GM12864 (cell line): ENCODE measurements at regions not wholly inside any gene's neighbourhood (a gene's known extent, or its start where the extent isn't known, plus 50 kb on each side); places are given as distances from the start of the nearest gene placed in this dataset.
"Not testable (repeated sequence)": the region's sequence is repeated elsewhere in the genome, so short reads cannot be mapped to it uniquely, and the experiment has no call there.

ENCODE experiments used
- DNase-seq: peaks from one replicate; pipeline ENCODE4 v3.0.0-alpha.2; 2011; ENCODE audit warnings: low read depth
- H3K4me3 ChIP-seq: 2 replicates; pipeline ENCODE4 v1.5.1; 2011; ENCODE audit warnings: mild to moderate bottlenecking, low read depth, low read length, control low read depth
- CTCF ChIP-seq: IDR thresholded peaks from 2 replicates; pipeline ENCODE4 v1.5.1; 2011; ENCODE audit warnings: low read depth, mild to moderate bottlenecking, moderate library complexity, low read length, control low read depth, inconsistent platforms; ENCODE audit errors: missing control alignments

DNA sequence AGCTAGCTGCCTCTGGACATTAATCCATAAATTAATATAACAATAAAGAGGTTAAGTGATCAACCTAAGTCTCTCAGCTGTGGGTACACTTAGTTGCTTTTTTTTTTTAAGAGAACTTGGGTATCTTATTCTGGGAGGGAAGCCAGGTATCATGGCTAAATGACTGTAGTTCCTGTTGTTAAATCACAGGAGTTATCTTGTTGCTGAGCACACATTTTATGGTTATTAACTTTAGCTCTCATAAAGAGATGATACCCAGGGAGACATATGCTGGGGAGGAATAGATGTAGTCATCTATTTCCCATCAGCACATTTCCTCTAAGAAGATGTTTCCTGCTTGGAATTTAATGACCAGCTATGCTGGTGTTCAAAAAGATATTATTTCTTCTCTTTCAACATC is 227.8 kb downstream of the PTGER3 start:
- DNase-seq: no peak
- H3K4me3 ChIP-seq: no peak overlapping the region
- no peak for TF ChIP-seq CTCF

GRCh38 chr1:70820396-70820795 is 227.2 kb downstream of the PTGER3 start:
- H3K4me3 ChIP-seq: no peak overlapping the region
- no peak for TF ChIP-seq CTCF
- DNase-seq: no peak

DNA sequence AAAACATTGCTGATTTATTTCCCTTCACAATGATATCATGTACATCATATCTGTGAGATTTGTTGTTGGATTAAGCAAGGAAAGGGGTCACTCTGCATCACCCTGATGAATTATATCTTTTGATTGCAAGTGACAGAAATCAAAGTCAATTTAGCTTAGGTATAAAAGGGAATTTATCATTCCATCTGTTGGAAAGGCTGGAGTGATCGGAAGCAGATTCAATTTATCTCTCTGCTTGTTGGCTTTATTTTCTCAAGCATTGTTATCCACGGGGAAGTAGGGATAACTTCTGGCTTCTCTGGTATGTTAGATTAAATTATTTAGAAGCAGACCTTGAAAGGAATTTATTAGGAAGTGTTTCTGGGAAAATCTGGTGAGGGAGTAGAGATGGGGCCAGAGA is 226.6 kb downstream of the PTGER3 start:
- no peak for TF ChIP-seq CTCF
- H3K4me3 ChIP-seq: no peak overlapping the region
- no peak for DNase-seq

DNA sequence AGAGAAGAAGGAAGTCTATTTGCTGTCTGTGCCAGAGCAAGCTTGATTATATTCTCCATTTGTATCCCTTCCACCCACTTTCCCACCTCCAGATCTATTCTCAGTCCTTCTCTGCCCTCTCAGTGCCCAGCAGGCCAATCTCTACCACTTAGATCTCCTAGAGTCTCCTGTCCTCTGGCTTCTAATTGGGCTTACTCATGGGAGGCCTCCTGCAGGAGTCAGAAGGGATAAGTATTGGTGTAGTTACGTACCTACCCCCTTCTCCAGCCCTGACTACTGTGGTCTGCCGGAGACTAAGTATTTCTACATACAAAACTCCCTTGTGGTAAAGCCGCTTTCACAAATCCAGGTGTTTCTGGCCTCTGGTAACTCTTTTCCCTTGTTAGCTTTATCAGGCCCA is 221.2 kb downstream of the PTGER3 start:
- H3K4me3 ChIP-seq: no peak overlapping the region
- no peak for DNase-seq
- no peak for TF ChIP-seq CTCF

GRCh38 chr1:70827030-70827429 is 220.6 kb downstream of the PTGER3 start:
- no peak overlapping the region for H3K4me3 ChIP-seq
- TF ChIP-seq CTCF: no peak
- DNase-seq: no peak

GRCh38 chr1:70828177-70828576 is 219.4 kb downstream of the PTGER3 start:
- DNase-seq: no peak
- no peak for TF ChIP-seq CTCF
- H3K4me3 ChIP-seq: no peak overlapping the region

DNA sequence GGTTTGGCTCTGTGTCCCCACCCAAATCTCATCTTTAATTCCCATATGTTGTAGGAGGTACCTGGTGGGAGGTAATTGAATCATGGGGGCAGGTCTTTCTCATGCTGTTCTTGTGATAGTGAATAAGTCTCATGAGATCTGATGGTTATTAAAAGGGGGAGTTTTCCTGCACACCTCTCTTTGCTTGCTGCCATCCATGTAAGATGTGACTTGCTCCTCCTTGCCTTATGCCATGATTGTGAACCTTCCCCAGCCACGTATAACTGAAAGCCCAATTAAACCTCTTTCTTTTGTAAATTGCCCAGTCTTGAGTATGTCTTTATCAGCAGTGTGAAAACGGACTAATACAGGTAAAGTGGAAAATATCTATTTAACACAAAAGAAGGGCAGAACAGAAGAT is 213.3 kb downstream of the PTGER3 start:
- not testable (repeated sequence) for DNase-seq, H3K4me3 ChIP-seq

DNA sequence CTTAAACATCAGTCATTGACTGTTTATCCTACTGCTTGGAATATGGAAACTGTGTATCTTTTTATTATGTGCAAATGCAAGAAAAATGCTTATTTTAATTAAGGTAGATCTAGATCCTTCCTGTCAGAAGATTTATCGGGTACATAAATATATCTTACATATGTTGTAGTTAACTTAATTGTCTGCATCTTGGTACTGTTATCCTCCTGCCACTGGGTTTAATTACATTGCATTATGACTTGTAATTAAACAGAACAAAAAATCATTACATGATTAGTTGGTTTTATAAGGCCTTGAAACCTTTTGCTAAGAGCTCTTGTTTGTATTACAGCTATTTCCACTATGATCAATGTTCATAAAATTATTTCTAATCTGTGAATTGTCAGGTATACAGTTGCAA is 211.2 kb downstream of the PTGER3 start:
- no peak for DNase-seq
- no peak overlapping the region for H3K4me3 ChIP-seq
- no peak for TF ChIP-seq CTCF
